ENCODE measurements at regions not wholly inside any gene's neighbourhood (a gene's known extent, or its start where the extent isn't known, plus 50 kb on each side); places are given as distances from the start of the nearest gene placed in this dataset.

DNA sequence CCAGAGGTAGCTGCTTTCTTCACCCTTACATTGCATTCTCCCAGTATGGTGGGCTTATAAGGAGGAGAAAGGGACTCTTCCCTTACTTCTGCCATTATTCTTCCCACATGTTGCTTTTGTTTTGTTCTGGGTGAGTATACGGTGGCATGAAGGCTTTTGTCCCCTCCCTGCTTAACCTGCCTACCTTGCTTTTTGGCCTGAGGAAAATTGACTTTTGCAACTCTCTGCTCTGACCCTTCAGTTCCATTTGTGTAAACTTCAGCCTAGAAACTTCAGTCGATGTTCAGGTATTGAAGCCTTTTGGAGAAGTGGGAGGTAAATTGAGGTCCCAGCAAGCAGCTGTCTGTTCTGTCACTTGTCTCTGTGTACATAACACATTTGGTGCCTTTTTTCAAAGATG, 110.2 kb downstream of the PCSK1 start (continued):
- TF ChIP-seq, protein P1, sequence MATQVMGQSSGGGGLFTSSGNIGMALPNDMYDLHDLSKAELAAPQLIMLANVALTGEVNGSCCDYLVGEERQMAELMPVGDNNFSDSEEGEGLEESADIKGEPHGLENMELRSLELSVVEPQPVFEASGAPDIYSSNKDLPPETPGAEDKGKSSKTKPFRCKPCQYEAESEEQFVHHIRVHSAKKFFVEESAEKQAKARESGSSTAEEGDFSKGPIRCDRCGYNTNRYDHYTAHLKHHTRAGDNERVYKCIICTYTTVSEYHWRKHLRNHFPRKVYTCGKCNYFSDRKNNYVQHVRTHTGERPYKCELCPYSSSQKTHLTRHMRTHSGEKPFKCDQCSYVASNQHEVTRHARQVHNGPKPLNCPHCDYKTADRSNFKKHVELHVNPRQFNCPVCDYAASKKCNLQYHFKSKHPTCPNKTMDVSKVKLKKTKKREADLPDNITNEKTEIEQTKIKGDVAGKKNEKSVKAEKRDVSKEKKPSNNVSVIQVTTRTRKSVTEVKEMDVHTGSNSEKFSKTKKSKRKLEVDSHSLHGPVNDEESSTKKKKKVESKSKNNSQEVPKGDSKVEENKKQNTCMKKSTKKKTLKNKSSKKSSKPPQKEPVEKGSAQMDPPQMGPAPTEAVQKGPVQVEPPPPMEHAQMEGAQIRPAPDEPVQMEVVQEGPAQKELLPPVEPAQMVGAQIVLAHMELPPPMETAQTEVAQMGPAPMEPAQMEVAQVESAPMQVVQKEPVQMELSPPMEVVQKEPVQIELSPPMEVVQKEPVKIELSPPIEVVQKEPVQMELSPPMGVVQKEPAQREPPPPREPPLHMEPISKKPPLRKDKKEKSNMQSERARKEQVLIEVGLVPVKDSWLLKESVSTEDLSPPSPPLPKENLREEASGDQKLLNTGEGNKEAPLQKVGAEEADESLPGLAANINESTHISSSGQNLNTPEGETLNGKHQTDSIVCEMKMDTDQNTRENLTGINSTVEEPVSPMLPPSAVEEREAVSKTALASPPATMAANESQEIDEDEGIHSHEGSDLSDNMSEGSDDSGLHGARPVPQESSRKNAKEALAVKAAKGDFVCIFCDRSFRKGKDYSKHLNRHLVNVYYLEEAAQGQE (IDR thresholded peaks at IDR 0.05; ENCODE audit: low read depth, low read length), result no peak
- TF ChIP-seq POLR2AphosphoS5 (IDR thresholded peaks at IDR 0.05; ENCODE audit: low read depth, low read length), result no peak
- TF ChIP-seq, protein P2, sequence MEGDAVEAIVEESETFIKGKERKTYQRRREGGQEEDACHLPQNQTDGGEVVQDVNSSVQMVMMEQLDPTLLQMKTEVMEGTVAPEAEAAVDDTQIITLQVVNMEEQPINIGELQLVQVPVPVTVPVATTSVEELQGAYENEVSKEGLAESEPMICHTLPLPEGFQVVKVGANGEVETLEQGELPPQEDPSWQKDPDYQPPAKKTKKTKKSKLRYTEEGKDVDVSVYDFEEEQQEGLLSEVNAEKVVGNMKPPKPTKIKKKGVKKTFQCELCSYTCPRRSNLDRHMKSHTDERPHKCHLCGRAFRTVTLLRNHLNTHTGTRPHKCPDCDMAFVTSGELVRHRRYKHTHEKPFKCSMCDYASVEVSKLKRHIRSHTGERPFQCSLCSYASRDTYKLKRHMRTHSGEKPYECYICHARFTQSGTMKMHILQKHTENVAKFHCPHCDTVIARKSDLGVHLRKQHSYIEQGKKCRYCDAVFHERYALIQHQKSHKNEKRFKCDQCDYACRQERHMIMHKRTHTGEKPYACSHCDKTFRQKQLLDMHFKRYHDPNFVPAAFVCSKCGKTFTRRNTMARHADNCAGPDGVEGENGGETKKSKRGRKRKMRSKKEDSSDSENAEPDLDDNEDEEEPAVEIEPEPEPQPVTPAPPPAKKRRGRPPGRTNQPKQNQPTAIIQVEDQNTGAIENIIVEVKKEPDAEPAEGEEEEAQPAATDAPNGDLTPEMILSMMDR (IDR thresholded peaks at IDR 0.05), result no peak

DNA sequence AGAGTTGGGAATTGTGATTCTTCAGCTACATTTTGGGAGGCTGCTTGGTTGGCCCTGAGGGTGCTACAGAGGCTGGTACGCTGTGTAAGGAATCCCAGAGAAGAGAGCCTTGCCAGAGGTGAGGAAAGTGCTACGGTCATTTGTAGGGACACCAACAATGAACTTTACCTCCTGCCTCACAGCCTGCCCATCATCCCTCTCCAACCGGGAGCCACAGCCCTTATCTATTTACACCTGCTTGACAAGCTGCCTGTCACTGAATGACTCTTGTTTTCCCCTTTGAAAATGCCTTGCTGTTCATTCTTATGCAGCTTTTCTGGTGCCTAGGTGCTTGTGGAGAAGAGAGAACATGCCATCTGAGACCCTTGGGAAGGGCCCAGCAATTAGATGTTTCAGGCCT, 110.8 kb downstream of the PCSK1 start:
- 89% methylated on average over 3 of the region's 3 CpGs for WGBS (ENCODE audit: low lambda C conversion rate)
- Histone ChIP-seq H3K27ac (ENCODE audit: low read depth in 2 of 2, low read length in 1 of 2) (no peak overlapping the region), H3K9me3 (no peaks in the 10 kb centered on the region), H3K79me2 (ENCODE audit: insufficient read depth) (no peaks in the 10 kb centered on the region), H3K36me3 (replicated peaks in 1 of 2; ENCODE audit: control insufficient read depth in 1 of 2, insufficient read depth in 2 of 2, low read length in 1 of 2) (no peaks in the 10 kb centered on the region), H3K4me3 (ENCODE audit: low read depth in 2 of 2, low read length in 1 of 2) (no peak overlapping the region), H3K9me2 (no peaks in the 10 kb centered on the region), H3K9ac (no peak overlapping the region), H3K4me2 (no peak overlapping the region), H3K27me3 (ENCODE audit: insufficient read depth) (no peaks in the 10 kb centered on the region), H3K4me1 (ENCODE audit: control insufficient read depth in 1 of 2, insufficient read depth in 2 of 2, low read depth in 1 of 2, low read length in 1 of 2) (peaks cover 0 to 24% of the 10 kb centered on the region in 2 experiments; a peak in 3 of 4 replicates), H4K20me1 (ENCODE audit: insufficient read depth) (no peaks in the 10 kb centered on the region), H2AFZ (ENCODE audit: low read depth) (no peak overlapping the region), H3F3A (replicated peaks; ENCODE audit: insufficient read depth) (peaks cover 8% of the 10 kb centered on the region)
- ChIA-PET POLR2A (no interaction called here), CTCF (interaction anchor here (2.8 kb wide), 1 partner anchor 14 kb away, joined by 17 read pairs; no protein-coding TSS in a partner anchor)
- TF ChIP-seq, protein P3, sequence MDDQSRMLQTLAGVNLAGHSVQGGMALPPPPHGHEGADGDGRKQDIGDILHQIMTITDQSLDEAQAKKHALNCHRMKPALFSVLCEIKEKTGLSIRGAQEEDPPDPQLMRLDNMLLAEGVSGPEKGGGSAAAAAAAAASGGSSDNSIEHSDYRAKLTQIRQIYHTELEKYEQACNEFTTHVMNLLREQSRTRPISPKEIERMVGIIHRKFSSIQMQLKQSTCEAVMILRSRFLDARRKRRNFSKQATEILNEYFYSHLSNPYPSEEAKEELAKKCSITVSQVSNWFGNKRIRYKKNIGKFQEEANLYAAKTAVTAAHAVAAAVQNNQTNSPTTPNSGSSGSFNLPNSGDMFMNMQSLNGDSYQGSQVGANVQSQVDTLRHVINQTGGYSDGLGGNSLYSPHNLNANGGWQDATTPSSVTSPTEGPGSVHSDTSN (IDR thresholded peaks at IDR 0.05), result no peak
- no peak for TF ChIP-seq TAF1 (IDR thresholded peaks at IDR 0.05; ENCODE audit: borderline replicate concordance, low read depth, low read length)
- no peak for TF ChIP-seq RCOR1 (IDR thresholded peaks at IDR 0.05; ENCODE audit: low read length)
- TF ChIP-seq SMC3 (IDR thresholded peaks at IDR 0.05; ENCODE audit: low read depth, low read length), result no peak
- no peak for TF ChIP-seq TCF12 (IDR thresholded peaks at IDR 0.05)
- TF ChIP-seq, protein P4, sequence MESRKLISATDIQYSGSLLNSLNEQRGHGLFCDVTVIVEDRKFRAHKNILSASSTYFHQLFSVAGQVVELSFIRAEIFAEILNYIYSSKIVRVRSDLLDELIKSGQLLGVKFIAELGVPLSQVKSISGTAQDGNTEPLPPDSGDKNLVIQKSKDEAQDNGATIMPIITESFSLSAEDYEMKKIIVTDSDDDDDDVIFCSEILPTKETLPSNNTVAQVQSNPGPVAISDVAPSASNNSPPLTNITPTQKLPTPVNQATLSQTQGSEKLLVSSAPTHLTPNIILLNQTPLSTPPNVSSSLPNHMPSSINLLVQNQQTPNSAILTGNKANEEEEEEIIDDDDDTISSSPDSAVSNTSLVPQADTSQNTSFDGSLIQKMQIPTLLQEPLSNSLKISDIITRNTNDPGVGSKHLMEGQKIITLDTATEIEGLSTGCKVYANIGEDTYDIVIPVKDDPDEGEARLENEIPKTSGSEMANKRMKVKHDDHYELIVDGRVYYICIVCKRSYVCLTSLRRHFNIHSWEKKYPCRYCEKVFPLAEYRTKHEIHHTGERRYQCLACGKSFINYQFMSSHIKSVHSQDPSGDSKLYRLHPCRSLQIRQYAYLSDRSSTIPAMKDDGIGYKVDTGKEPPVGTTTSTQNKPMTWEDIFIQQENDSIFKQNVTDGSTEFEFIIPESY (IDR thresholded peaks at IDR 0.05; ENCODE audit: borderline replicate concordance, low read depth), result no peak
- TF ChIP-seq GABPA (IDR thresholded peaks at IDR 0.05; ENCODE audit: low read depth), result no peak
- TF ChIP-seq CHD2 (IDR thresholded peaks at IDR 0.05; ENCODE audit: low read length, partially characterized antibody), result no peak
- TF ChIP-seq FOSL2 (IDR thresholded peaks at IDR 0.05; ENCODE audit: borderline replicate concordance, low read depth), result no peak
- no peak for TF ChIP-seq MEF2A (IDR thresholded peaks at IDR 0.05; ENCODE audit: borderline replicate concordance, low read depth)
- TF ChIP-seq, protein P2 (IDR thresholded peaks at IDR 0.05), result no peak
- no peak for TF ChIP-seq GATA2 (CRISPR knock-in tag; IDR thresholded peaks at IDR 0.05)
- DNase-seq, result no peak

Data from SK-N-SH (cell line).